ENCODE measurements at regions not wholly inside any gene's neighbourhood (a gene's known extent, or its start where the extent isn't known, plus 50 kb on each side); places are given as distances from the start of the nearest gene placed in this dataset.

DNA sequence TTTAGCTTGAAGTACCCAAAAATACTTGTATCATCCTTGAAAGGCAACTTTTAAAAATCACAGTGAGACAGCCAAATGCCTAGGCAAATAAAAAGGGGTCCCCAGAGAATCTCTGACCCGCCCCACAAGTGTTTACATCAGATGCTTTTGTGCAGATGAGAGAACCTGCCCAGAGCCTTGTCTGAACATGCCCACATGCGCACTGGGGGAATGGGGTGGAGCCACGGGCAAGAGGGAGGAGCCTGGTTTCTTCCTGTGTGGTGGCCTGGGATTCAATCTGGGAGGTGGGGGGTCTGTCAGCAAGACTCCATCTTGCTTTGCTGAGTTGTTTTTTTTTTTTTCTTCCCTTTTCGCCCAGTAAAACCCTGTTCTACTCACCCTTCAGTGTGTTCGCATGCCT lies 381.7 kb upstream of the CCDC196 start:
- TF ChIP-seq CTCF (IDR thresholded peaks at IDR 0.05; ENCODE audit: poor library complexity) (no peak), EZH2 (IDR thresholded peaks at IDR 0.05; ENCODE audit: borderline replicate concordance) (no peak), EZH2phosphoT487 (IDR thresholded peaks at IDR 0.05; ENCODE audit: low read depth, severe bottlenecking, unreplicated experiment) (no peak)

Data from hepatocyte (in vitro differentiated cells).